NCI-H345 treated with DMSO at 0.1 percent for 48 hours (cell line): ENCODE measurements at regions not wholly inside any gene's neighbourhood (a gene's known extent, or its start where the extent isn't known, plus 50 kb on each side); places are given as distances from the start of the nearest gene placed in this dataset.

Experiments
- DNase-seq: peaks from one replicate; lab custom pipeline; 2025; ENCODE audit not compliant: unreplicated experiment; lab: John Stamatoyannopoulos, UW

DNA sequence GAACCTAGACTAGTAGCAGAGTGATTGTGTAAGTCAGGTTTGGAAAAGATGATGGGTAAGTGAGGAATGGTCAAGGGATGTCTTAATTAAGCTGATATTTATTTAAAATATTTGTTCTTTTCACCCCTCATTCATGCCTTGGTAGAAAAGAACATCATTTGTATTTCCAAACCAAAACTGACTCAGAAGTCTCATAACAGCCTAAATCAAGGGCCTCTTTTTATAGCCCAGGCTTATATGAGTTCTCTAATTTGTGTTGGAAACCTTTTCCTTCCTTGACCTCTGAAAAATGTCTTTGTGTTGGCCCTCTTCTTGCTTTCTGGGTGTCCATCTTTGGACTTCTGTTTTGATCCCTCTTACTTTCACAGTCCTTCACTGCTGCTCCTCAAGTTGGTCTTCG lies 1428.2 kb downstream of the MRPL39 start:
- no peak for DNase-seq

DNA sequence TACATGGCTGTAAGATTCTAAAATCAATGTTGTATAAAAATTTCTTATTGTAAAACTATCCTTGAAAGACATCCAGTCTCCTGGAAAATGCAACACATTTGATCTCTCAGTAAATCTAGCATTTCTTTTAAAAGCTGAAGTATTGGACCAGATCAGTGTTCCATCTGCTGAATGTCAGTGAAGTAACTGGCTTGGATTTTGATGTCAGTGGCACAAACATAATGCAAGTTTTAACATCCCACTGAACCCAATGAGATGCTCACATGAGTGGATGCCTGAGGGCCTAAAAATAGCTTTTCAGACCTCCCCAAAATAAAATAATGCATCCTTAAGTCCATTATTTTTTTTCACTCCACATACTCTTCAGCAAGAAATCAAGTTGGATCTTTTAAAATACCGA lies 1432.2 kb downstream of the MRPL39 start:
- no peak for DNase-seq

DNA sequence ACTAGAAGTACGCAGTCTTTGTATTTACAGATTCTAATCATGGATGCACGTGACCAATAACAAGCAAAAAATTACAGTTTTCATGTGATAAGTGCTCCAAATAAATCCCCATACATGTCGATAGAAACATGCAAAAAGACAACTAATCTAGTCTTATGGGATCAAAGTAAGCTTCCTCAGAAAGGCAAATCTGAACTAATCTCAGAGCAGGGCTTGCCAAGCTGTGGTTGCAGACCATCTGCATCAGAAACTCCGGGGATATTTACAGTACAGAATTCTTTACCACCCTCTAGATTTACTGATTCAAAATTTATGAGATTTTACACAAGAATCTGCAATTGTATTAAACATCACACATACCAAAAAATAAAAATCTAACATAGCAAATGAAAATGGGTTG lies 1435.5 kb downstream of the MRPL39 start:
- no peak for DNase-seq

DNA sequence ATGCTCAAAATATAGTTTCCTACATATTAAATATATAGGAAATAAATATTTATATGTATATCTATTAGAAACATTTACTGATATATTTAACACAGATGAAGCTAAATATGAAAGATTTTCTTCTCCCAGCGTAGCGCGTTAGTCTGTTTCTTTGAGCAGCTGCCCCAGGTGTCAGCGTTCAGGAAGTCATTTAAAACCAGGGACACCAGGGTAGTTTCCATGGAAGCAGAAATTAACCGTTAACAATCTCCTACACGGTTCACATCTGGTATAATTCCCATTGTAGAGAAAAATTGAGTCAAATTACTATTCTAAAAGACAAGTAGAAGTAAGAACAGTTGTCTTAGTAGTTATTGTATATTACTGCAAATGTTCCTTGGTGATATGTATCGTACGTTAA lies 1443.7 kb downstream of the MRPL39 start:
- DNase-seq = no peak

DNA sequence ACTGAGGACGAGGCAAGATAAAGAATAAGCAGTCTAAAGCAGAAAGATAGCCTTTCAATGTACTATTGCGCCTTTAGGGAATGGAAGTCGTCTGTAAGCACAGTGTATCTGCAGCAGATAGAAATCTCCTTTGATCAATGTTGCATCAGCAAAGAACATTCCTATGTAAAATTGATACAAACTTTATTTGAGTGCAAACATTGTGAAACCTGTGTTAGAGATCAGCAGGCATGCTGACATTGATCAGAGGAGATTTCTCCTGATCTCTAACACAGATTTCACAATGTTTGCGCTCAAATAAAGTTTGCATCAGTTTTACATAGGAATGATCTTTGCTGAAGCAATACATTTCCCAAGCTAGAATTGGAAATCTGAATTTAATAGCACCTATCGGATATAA lies 1446.8 kb downstream of the MRPL39 start:
- no peak for DNase-seq

DNA sequence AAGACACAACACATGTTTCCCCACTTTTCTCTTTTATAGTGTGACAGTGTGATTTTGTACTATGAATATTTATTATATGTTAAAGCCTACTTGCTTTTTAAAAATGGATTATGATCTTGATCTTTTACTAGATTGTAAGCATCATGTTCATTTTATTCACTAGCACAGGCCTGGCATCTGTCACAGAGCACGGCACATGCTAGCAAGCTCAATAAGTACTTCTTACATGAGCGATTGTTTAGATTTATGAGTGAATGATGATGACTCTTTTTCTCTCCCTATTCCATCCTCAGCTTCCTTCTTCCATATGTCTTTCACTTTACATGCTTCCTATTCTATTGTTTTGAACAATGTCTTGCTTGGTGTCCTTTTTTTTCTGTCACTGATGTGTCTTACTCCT lies 1454.1 kb downstream of the MRPL39 start:
- DNase-seq = no peak

DNA sequence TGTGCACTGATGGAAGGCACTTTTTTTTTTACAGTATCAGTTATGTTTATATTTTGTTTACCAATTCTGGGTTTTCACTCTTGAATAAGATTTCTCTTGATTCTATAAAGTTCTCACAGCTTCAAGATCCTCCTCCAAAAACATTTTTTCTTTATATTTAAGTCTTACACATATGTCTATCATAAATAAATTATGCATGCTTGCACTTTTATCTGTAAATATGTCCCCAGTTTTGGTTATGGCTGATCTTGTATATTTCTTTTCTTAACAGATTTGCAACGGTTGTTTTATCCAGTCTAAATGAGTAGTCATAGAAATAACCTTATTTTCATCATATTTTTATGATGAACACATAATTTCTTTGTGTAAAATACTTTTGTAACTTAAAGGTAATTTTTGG lies 1456.5 kb downstream of the MRPL39 start:
- DNase-seq = no peak

DNA sequence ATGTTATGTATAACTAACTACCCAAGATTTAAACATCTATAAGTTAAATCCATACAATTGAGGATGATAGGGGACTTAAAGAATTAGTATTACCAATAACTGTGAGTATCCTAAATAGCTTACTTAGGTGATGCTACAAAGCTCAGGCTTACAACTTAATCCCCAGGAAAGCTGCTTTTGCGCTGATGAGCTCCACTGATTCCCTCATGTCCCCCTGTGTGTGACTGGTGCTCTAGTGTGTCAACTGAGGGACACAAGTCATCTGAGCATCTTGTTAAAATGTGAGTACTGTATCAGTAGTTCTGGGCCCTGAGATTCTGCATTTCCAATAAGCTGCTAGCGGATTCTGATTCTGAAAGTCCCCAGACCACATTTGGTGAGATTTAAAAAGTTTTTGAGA lies 1458.8 kb downstream of the MRPL39 start:
- DNase-seq = no peak

DNA sequence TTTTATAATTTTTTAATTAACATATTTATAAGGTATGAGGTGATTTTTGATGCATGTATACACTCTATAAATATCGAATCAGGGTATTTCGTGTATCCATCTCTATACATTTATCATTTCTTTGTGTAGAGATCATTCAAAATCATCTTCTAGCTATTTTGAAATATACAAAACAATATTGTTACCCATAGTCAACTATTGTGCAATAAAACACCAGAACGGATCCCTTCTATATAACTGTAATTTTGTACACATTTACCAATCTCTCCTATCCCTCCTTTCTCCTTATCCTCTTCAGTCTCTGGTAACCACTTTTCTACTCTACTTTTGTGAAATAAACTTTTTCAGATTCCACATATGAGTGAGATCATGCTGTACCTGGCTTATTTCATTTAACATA lies 1459.6 kb downstream of the MRPL39 start:
- no peak for DNase-seq

DNA sequence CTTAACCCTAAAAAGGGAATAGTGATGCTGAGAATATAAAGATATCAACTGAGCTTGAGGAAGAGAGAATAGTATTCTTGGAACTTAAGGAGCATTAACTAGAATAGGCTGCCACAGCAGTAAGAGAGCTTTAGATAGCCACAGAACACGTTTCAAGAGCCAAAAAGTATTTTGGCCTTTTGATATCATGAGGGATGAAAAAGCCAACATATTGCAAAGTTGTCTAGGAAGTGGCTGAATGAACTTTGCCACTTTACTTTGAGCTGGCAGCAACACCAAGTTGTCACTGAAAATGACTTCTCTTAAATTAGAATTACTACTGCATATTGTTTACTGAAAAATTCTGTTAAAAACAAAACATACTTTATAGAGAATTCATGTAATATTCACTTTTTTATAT lies 1476.2 kb downstream of the MRPL39 start:
- DNase-seq = no peak

DNA sequence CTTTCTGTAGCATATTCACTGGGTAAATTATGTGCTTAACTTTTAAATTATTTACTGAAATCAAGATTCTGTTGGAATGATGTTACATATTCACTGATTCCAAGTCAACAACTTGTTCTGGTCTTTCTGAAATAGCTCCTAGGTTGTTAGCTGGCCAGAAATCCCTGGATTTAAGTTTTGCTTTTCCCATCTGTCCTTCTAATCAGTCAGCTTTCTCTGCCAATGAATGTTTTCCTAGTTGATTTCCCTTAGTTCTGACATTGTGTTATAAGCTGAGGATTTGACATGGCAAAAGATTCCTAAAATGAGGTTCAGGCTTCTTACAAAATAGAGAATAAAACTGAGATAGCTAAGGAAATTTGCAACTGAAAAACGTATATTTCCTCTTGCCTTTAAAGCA lies 1479.6 kb downstream of the MRPL39 start:
- no peak for DNase-seq

DNA sequence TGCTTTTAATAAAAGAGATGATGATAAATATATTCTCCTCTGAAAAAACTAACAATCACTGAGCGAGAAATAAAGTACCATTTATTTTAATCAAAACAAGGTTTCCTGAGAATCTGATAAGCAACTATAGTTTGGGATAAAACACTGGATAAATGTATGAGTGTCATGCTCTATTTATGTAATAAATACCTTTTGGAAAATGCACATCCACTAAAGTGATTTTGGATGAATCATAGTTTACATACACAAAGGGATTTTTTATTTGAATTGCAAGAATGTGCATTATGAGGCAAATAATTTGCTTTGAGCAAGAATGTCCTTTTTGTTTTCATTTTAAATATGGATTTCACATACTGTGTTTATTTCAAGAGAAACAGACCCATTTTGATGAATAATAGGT lies 1483.5 kb downstream of the MRPL39 start:
- no peak for DNase-seq

DNA sequence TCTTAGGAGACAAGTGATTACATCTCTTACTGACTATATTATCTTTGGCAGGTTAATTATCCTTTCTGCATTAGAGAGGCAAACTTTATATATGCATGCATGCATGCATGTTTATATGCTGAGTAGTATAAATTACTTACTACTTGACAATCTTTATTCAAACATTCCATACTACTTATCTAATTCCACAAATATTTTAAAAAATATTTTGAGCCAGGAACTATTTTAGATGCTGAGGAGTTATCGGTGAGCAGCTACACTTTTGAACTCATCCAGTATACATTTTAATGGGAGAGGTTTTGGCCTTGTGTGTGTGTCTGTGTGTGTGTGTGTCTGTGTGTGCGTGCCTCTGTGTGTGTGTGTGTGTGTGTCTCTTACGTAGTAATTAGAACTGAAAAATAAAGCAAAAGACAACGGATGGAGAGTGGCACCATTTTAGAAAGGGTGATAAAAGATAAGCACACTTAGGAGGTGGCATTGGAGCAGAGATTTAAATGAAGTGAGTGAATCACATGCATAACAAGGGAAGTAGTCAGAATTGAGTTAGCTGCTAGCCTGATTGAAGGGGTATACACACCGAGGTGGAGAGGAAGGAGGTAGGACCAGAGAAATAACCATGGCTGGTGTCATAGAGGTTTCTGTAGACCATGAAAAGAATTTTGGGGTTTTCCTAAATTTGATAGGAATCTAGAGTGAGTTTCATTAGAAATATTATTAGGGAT lies 1488.4 kb downstream of the MRPL39 start:
- no peak for DNase-seq

DNA sequence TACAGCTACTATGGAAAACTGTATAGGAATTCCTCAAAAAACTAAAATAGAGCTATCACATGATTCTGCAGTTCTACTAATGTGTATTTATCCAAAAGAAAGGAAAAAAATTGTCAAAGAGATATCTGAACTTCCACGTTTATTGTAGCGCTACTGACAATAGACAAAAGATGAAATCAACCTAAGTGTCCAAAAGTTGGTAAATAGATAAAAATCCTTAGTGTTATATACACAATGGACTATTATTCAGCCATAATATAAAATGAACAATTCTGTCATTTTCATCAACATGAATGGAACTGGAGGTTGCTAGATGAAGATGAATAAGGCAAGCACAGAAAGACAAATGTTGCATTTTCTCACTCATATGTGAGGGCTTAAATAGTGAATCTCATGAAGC lies 1492.1 kb downstream of the MRPL39 start:
- DNase-seq = no peak

DNA sequence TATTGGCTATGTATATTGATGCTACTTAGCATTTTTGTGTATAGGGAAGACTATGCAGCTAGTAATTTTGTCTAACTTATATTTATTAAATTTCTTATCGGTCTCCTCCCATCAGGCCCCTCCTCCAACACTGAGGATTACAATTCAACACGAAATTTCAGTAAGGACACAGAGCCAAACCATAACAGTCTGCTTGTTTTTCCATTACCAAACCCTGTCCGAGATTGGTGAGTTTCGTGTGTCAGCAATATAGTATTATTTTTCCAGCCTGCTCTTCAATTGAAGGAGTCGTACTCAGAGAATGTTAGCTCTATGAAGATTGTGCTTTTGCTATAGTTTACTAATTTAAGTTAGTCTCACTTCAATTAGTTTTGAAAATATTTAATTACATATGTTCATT lies 1495.3 kb downstream of the MRPL39 start:
- no peak for DNase-seq

DNA sequence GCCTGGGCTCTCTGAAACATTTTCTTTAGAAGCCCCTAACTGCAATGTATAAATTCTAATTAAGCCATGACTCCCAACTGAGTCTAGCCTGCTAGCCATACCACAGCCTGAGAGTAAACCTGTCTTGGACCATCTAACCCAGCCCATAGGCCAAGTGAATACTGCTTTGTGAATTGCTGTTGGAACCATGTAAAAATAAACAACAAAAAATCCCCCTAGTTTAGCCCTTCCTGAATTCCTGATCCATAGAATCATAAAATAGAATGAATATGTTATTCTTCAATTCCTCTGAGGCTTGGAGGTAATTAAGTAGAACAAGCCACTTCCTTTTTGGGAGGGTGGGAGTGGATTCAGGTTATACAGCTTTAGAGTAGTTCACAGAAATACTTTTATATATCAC lies 1496.4 kb downstream of the MRPL39 start:
- no peak for DNase-seq

DNA sequence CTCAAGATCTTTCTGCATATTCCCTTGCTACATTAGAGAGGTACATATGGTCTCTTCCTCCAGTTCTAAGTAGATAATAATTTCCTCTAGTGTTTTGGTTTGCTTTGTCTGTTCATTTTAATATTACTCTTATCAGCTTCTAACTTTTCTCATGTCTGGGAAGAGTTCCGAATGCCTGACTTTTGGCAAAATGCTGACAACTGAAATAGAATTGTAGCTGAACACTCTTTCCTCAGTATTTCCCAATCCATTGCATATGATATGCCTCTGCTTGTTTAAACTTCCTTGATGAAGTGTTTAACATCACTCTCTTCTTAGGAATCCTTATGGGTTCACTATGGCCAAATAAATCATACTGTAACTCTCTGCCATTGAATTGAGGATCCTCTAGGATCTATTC lies 1510.1 kb downstream of the MRPL39 start:
- DNase-seq = no peak

DNA sequence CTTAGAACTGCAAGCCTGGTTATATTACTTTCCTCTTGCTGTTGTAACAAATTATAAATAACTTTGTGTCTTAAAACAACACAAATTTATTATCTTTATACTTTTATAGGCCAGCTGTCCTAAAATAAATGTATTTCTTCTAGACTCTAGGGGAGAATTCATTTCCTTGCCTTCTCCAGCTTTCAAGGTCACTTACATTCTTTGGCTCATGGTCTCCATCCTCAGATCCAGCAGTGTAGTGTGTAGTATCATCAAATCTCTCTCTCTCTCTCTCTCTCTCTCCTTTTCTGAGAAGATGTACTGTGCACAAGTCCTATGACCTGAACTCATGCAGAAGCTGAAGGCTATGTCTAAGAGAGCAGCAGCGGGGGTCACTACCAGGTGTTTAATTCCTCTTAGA lies 1510.6 kb downstream of the MRPL39 start:
- no peak for DNase-seq

DNA sequence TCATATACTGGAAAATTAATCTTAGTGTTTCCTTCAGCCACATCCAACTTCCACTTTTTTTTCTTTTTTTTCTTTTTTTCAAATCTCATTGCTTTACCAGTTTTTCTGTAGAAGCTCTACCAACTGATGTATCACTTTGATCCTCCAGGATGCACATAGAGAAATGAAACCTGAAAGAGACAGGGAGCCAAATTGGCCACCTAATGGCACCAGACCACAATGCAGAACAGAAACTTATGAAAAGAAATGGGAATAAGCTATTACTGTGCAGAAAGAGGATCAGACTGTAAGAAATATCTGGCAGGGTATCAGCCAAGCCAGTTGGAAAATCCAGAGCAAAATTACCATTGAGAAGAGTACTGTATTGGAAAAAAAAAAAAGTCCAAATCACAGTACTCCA lies 1514.2 kb downstream of the MRPL39 start:
- DNase-seq = no peak

DNA sequence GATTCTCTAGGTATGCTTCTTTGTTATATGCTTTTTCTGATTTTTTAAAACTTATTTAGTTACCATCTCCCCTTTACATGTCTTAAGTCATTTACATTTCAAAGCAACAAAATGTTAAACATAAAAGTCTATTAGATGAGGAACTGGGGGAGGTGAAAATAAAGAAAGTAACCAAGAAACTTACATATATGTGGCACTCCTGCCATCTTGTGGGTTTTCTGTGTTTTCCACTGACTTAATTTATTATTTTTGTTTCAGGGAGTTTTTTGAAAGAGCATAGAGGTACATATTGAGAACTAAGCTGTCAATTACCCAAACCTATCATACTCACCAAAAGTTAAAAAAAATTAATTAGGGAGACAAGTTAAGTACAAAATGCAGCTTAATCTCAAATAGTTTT lies 1531.1 kb downstream of the MRPL39 start:
- DNase-seq = no peak

DNA sequence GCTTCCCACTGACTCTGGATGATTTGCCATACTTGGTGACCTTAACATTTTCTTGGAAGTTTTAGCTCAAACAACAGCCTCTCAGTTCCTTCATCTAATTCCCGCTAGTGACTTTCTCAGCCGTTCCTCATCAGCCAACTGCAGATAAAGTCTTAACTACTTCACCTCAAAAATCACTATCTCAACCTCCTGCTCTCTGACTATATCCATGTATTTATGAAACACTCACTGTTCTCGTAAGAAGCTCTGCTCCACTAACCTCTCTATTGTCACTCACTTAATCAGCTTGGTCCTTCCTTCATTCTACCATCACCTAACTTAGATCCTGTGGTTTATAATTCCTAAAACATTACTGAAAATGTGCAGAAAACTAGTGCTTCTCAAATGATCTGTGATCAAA lies 1551.6 kb downstream of the MRPL39 start:
- no peak for DNase-seq

DNA sequence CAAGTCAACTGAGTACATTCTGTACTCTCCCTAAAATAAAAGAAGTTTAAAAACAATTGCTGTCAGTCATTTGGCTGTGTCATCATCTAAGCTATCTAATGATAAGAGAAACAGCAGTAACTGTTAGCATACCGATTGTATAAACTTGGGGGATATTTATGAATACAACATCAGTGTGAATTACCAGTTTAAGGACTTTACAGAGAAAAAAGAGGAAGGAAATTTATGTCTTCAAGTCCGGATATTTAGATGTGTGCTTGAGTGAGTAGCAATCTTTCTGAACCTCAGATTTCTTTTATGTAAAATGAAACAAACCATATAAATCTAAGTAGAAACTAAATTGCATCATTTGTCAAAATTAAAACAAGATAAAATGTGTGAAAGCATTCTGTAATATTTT lies 1557.0 kb downstream of the MRPL39 start:
- no peak for DNase-seq

DNA sequence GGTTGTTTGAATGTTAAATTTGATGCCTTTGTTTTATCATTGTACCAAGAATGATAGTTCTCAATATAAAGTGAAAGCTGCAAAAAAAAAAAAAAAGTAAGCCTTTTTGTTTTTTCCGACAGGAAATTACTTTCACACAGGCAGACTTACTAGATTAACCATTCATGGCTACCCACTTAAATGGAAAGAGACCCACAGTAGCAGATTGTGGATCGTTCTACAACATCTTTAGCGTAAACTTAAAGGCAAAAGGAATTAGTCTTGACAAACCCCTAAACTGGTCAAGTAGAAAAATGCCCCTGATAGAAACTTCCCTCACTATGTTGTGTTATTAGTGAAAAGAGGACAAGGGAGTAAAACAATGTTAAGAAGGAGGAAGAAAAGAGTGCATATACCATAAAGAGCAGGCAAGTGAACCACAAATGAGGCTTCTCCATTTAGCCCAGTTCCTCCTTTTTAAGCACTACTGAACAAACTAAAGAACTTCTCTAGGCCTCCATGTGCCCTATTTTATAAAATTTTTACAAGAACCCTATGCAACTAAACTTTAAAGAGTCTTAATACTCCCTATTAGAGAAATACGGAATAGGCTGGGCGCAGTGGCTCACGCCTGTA lies 1560.3 kb downstream of the MRPL39 start:
- DNase-seq = no peak
